Parathyroid adenoma (tissue), 2 donors: ENCODE measurements at regions not wholly inside any gene's neighbourhood (a gene's known extent, or its start where the extent isn't known, plus 50 kb on each side); places are given as distances from the start of the nearest gene placed in this dataset.

ENCODE experiments used
- H2AFZ ChIP-seq: fragments of 300-600 bp; sonication (generic); one replicate; pipeline ENCODE4 v1.7.0; 2017; ENCODE audit warnings: antibody characterized with exemption, mild to moderate bottlenecking
- H3K27ac ChIP-seq: fragments of 300-600 bp; sonication (generic); one replicate; pipeline ENCODE4 v1.7.0; 2017
- H3K27me3 ChIP-seq: fragments of 300-600 bp; sonication (generic); one replicate; pipeline ENCODE4 v1.7.0; 2017; ENCODE audit warnings: low read length; ENCODE audit not compliant: control insufficient read depth, insufficient read depth
- H3K36me3 ChIP-seq: fragments of 300-600 bp; sonication (generic); one replicate; pipeline ENCODE4 v1.7.0; 2017; ENCODE audit warnings: low read length; ENCODE audit not compliant: control insufficient read depth, insufficient read depth
- H3K4me1 ChIP-seq: fragments of 300-600 bp; sonication (generic); one replicate; pipeline ENCODE4 v1.7.0; 2017; ENCODE audit warnings: control low read depth
- H3K4me2 ChIP-seq: fragments of 300-600 bp; sonication (generic); one replicate; pipeline ENCODE4 v1.7.0; 2017; ENCODE audit warnings: low read length
- H3K4me3 ChIP-seq: fragments of 300-600 bp; sonication (generic); one replicate; pipeline ENCODE4 v1.7.0; 2017; ENCODE audit warnings: low read depth, low read length
- H3K79me2 ChIP-seq: fragments of 300-600 bp; sonication (generic); one replicate; pipeline ENCODE4 v1.7.0; 2017; ENCODE audit warnings: control low read depth
- H3K9ac ChIP-seq: fragments of 300-600 bp; sonication (generic); one replicate; pipeline ENCODE4 v1.7.0; 2017; ENCODE audit warnings: mild to moderate bottlenecking
- H3K9me3 ChIP-seq: fragments of 300-600 bp; sonication (generic); one replicate; pipeline ENCODE4 v1.7.0; 2017; ENCODE audit warnings: low read length; ENCODE audit not compliant: control insufficient read depth
- CTCF ChIP-seq: fragments of 300-600 bp; sonication (generic); IDR thresholded peaks from one replicate; pipeline ENCODE4 v1.7.0; 2017; ENCODE audit warnings: antibody characterized with exemption, mild to moderate bottlenecking
- donor health status: primary hyperparathyroidism.

- Histone ChIP-seq H2AFZ (no peak overlapping the region), H3K9ac (no peak overlapping the region), H3K36me3 (no peaks in the 10 kb centered on the region), H3K27ac (no peak overlapping the region), H3K27me3 (no peaks in the 10 kb centered on the region), H3K4me2 (no peak overlapping the region), H3K4me3 (no peak overlapping the region), H3K4me1 (no peaks in the 10 kb centered on the region), H3K79me2 (no peaks in the 10 kb centered on the region), H3K9me3 (no peaks in the 10 kb centered on the region)
- no peak for TF ChIP-seq CTCF
Observed at GRCh38 chr13:22789027-22789593, 391.7 kb upstream of the SGCG start.

- Histone ChIP-seq H3K9me3 (no peaks in the 10 kb centered on the region), H3K9ac (no peak overlapping the region), H3K36me3 (no peaks in the 10 kb centered on the region), H3K4me3 (no peak overlapping the region), H3K4me1 (no peaks in the 10 kb centered on the region), H2AFZ (no peak overlapping the region), H3K4me2 (no peak overlapping the region), H3K79me2 (no peaks in the 10 kb centered on the region), H3K27ac (no peak overlapping the region), H3K27me3 (no peaks in the 10 kb centered on the region)
- TF ChIP-seq CTCF: no peak
Observed at GRCh38 chr13:22789916-22790315, 390.9 kb upstream of the SGCG start.

GRCh38 chr13:22793598-22794134 lies 387.1 kb upstream of the SGCG start:
- no peak overlapping the region for H3K4me2 ChIP-seq
- TF ChIP-seq CTCF: no peak
- no peaks in the 10 kb centered on the region for H3K79me2 ChIP-seq
- H2AFZ ChIP-seq: no peak overlapping the region
- H3K4me3 ChIP-seq: no peak overlapping the region
- no peaks in the 10 kb centered on the region for H3K9me3 ChIP-seq
- no peaks in the 10 kb centered on the region for H3K36me3 ChIP-seq
- no peak overlapping the region for H3K27ac ChIP-seq
- H3K9ac ChIP-seq: no peak overlapping the region
- H3K4me1 ChIP-seq: no peaks in the 10 kb centered on the region
- no peaks in the 10 kb centered on the region for H3K27me3 ChIP-seq

GRCh38 chr13:22800526-22801401 lies 380.0 kb upstream of the SGCG start:
- Histone ChIP-seq H3K4me3 (no peak overlapping the region), H3K36me3 (no peaks in the 10 kb centered on the region), H3K27ac (no peak overlapping the region), H3K4me2 (no peak overlapping the region), H2AFZ (no peak overlapping the region), H3K9ac (no peak overlapping the region), H3K4me1 (no peaks in the 10 kb centered on the region), H3K79me2 (no peaks in the 10 kb centered on the region), H3K9me3 (no peaks in the 10 kb centered on the region), H3K27me3 (no peaks in the 10 kb centered on the region)
- TF ChIP-seq CTCF: no peak
